HG03060 (cell line): ENCODE measurements at regions not wholly inside any gene's neighbourhood (a gene's known extent, or its start where the extent isn't known, plus 50 kb on each side); places are given as distances from the start of the nearest gene placed in this dataset.
"Not testable (repeated sequence)": the region's sequence is repeated elsewhere in the genome, so short reads cannot be mapped to it uniquely, and the experiment has no call there.

Experiments
- ATAC-seq: cut with Tn5 transposase; IDR thresholded peaks from one replicate; pipeline ENCODE4 v1.9.1; 2021; ENCODE audit warnings: low read depth, moderate number of reproducible peaks; ENCODE audit not compliant: unreplicated experiment

GRCh38 chr9:124084087-124084486 is 72.5 kb downstream of the LHX2 start:
- ATAC-seq: no peak

- ATAC-seq: no peak
Measured at GRCh38 chr9:124087226-124087625, 75.7 kb downstream of the LHX2 start.

GRCh38 chr9:124088476-124088837 is 76.9 kb downstream of the LHX2 start:
- ATAC-seq: no peak

- peak; percentile 73 for ATAC-seq
Measured at GRCh38 chr9:124089631-124090488, 78.3 kb downstream of the LHX2 start.

- ATAC-seq: no peak
Measured at GRCh38 chr9:124098141-124098905, 86.8 kb downstream of the LHX2 start.

DNA sequence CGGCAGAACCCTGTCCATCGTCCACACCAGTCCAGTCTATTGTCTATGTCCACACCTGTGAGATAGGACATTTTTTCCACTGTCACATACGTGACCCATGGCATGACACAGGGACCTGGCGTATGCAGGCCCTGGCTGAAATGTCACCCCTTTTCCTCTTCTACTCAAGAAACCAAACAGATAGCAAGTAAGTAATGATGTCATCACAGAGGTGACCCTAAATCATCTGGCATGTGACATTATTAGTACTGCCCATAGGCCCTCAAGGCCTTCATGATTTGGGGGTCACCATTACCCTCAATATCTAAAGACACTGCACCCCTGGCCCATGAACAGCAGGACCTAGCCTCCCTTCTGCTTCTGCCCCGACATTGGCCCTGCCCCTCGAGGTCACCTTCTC is 88.3 kb downstream of the LHX2 start:
- no peak for ATAC-seq

DNA sequence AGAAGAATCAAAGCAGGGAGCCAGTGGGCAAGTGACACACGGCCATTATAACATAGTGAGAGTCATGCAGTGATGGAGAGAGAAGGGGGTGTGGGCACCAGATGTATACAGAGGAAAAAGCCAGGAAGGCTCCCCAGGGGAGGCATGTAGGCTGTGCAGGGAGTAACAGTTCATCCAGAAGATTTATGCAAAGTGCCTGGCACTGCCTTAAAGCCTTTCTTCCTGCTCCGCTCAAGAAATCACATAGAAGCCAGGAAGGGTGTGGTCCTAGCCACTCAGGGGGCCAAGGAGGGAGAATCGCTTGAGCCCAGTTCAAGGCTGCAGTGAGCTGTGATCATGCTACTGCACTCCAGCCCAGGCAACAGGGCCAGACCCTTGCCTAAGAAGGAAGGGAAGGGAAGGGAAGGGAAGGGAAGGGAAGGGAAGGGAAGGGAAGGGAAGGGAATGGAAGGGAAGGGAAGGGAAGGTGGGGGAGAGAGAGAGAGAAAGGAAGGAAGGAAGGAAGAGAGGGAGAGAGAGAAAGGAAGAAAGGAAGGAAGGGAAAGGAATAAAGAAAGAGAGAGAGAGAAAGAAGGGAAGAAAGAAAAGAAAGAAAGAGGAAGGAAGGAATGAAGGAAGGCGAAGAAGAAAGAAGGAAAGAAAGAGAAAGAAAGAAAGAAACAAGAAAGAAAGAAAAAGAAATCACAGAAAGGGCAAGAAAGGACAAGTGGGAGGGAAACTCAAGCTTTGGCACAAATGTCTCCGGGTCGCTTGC is 89.8 kb downstream of the LHX2 start:
- no peak for ATAC-seq

GRCh38 chr9:124101969-124102345 is 90.4 kb downstream of the LHX2 start:
- no peak for ATAC-seq

- no peak for ATAC-seq
Measured at GRCh38 chr9:124102363-124102762, 90.8 kb downstream of the LHX2 start.

DNA sequence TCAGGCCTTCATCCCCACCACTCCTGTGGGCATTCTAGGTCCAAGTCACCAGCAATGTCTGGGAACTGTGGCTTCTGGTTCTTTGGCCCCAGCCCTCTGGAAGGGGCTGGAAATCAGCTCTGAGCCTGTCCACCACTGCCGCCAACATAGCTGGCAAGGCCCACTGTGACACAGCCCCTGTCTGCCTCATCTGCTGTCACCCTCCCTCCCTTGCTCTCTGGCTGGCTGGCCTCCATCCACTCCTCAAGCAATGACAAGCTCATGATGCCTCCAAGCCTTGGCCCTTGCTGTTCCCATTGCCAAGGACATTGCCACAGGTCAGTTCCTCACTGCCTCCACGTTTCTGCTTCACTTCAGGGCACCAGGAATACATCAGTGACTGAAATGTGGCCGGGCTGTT is 93.7 kb downstream of the LHX2 start:
- ATAC-seq: no peak

GRCh38 chr9:124108216-124108615 is 96.6 kb downstream of the LHX2 start:
- ATAC-seq: no peak

DNA sequence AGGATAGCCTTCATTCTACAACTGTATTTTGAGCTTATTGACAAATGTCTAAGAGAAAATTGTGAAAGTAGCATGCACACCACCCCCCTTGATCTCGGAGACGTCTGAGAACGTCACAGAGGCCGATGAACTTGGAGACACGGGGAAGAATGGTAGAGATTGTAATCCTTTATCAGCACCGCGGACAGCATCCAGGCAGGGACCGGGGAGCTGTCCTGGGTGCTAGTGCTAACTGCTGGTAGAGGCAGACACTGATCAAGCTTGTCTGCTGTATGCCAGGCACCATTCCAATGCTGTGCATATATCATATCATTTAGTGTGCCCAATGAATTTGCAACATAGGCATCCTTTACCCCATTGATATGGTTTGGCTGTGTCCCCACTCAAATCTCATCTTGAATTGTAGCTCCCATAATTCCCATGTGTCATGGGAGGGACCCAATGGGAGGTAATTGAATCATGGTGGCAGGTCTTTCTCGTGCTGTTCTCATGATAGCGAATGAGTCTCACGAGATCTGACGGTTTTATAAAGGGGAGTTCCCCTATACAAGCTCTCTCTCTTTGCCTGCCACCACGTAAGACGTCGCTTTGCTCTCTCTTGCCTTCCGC is 98.8 kb downstream of the LHX2 start:
- ATAC-seq: no peak

GRCh38 chr9:124116683-124117363 is 105.3 kb downstream of the LHX2 start:
- ATAC-seq: no peak

- no peak for ATAC-seq
Measured at GRCh38 chr9:124118894-124119293, 107.3 kb downstream of the LHX2 start.

DNA sequence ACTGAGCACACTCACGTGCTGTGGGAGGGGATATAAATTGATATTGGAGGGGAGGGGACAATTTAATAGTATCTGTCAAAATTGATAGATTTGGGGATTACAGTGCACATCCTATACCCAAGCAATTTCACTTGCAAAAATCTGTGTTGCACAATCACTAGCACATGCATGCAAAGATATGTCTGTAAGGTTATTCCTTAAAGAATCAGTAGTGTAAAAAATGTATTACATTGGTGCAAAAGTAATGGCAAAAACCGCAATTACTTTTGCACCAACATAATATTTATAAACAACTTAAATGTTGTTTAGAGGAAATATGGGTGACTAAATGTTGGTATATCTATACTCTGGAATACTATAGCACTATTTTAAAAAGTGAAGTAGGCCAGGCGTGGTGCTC is 108.7 kb downstream of the LHX2 start:
- no peak for ATAC-seq

GRCh38 chr9:124121725-124122124 is 110.2 kb downstream of the LHX2 start:
- ATAC-seq: no peak

DNA sequence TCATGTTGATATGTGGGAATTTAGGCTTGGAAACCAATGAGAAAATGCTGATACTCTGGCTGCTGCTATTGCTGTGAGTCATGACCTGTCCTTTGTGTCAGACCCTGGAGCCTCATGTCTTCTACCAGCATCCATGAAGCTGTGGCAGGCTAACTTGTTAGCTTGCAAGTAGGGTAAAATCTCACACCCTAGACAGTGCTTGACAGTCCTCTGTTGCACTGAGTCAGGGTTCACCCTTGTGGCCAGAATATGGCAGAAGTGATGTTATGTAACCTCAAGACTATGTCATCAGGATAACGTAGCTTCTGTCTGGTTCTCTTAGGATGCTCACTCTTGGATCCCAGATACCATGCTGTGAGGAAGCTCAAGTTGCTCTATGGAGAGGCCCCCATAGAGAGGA is 110.8 kb downstream of the LHX2 start:
- ATAC-seq: no peak

- no peak for ATAC-seq
Measured at GRCh38 chr9:124122813-124123462, 111.4 kb downstream of the LHX2 start.

- ATAC-seq: not testable (repeated sequence)
Measured at GRCh38 chr9:124123621-124124020, 112.1 kb downstream of the LHX2 start.
